GM23338 (cell line): ENCODE measurements at regions not wholly inside any gene's neighbourhood (a gene's known extent, or its start where the extent isn't known, plus 50 kb on each side); places are given as distances from the start of the nearest gene placed in this dataset.

Experiments used
- ATAC-seq: fragments of 200-7000 bp; cut with Tn5 transposase; 3 replicates; pipeline ENCODE4 v1.9.1; 2020
- DNase-seq: peaks from one replicate; pipeline ENCODE4 v3.0.0-alpha.2; 2015; ENCODE audit warnings: low spot score
- H2AFZ ChIP-seq: fragments of 200-600 bp; sonication (generic); 2 replicates; pipeline ENCODE4 v1.8.0; 2016; ENCODE audit warnings: antibody characterized with exemption, mild to moderate bottlenecking, moderate library complexity
- H3F3A ChIP-seq: fragments of 200-600 bp; sonication (generic); replicated peaks from 2 replicates; pipeline ENCODE4 v1.8.0; 2017; ENCODE audit warnings: antibody characterized with exemption, mixed run types, low read depth
- H3K27ac ChIP-seq: fragments of 200-600 bp; sonication (generic); 2 replicates; pipeline ENCODE4 v1.6.1; 2016; ENCODE audit warnings: low read depth
- H3K27me3 ChIP-seq: fragments of 200-600 bp; sonication (generic); 2 replicates; pipeline ENCODE4 v1.8.0; 2016; ENCODE audit warnings: mild to moderate bottlenecking, mixed run types, moderate library complexity; ENCODE audit not compliant: insufficient read depth
- H3K36me3 ChIP-seq: fragments of 200-600 bp; sonication (generic); 2 replicates; pipeline ENCODE4 v1.8.0; 2016; ENCODE audit warnings: mild to moderate bottlenecking; ENCODE audit not compliant: insufficient read depth
- H3K4me1 ChIP-seq: fragments of 200-600 bp; sonication (generic); 2 replicates; pipeline ENCODE4 v1.8.0; 2016; ENCODE audit warnings: mild to moderate bottlenecking, moderate library complexity; ENCODE audit not compliant: insufficient read depth
- H3K4me2 ChIP-seq: fragments of 200-600 bp; sonication (generic); 2 replicates; pipeline ENCODE4 v1.7.1; 2017; ENCODE audit warnings: mixed run types
- H3K4me3 ChIP-seq: fragments of 200-600 bp; sonication (generic); 2 replicates; pipeline ENCODE4 v1.6.1; 2016; ENCODE audit warnings: mixed run types
- H3K79me2 ChIP-seq: fragments of 200-600 bp; sonication (generic); replicated peaks from 2 replicates; pipeline ENCODE4 v1.8.0; 2017; ENCODE audit warnings: mild to moderate bottlenecking; ENCODE audit not compliant: insufficient read depth
- H3K9me2 ChIP-seq: fragments of 200-600 bp; sonication (generic); 2 replicates; pipeline ENCODE4 v1.8.0; 2017; ENCODE audit not compliant: insufficient read depth
- H4K20me1 ChIP-seq: fragments of 200-600 bp; sonication (generic); replicated peaks from 2 replicates; pipeline ENCODE4 v1.8.0; 2017; ENCODE audit warnings: mild to moderate bottlenecking; ENCODE audit not compliant: insufficient read depth
- H3K27ac Mint-ChIP-seq: 2 replicates; pipeline ENCODE4 v1.8.0; 2020; ENCODE audit warnings: inconsistent platforms, mild to moderate bottlenecking, moderate library complexity, mixed read lengths
- H3K27me3 Mint-ChIP-seq: 3 replicates; pipeline ENCODE4 v1.8.0; 2022; ENCODE audit warnings: low read depth, mild to moderate bottlenecking, moderate library complexity, mixed read lengths, inconsistent platforms; ENCODE audit not compliant: insufficient read depth, poor library complexity
- H3K36me3 Mint-ChIP-seq: 3 replicates; pipeline ENCODE4 v1.8.0; 2021; ENCODE audit warnings: low read depth, mild to moderate bottlenecking, inconsistent platforms, moderate library complexity, mixed read lengths
- H3K4me1 Mint-ChIP-seq: 3 replicates; pipeline ENCODE4 v1.8.0; 2020; ENCODE audit warnings: mild to moderate bottlenecking, inconsistent platforms, mixed read lengths
- H3K4me3 Mint-ChIP-seq: 3 replicates; pipeline ENCODE4 v1.8.0; 2021; ENCODE audit warnings: moderate library complexity, mild to moderate bottlenecking, inconsistent platforms, mixed read lengths
- H3K9me3 Mint-ChIP-seq: 3 replicates; pipeline ENCODE4 v1.8.0; 2020; ENCODE audit warnings: moderate library complexity, mild to moderate bottlenecking, inconsistent platforms, mixed read lengths
- CTCF ChIP-seq, 2 experiments: fragments of 200-600 bp in 1 of 2; sonication (generic) in 1 of 2; conservative IDR thresholded peaks; 2 replicates each; pipeline versions ENCODE4 v1.5.1 to v1.6.1; 2016 to 2017; ENCODE audit warnings: antibody characterized with exemption in 2 of 2, low read depth in 2 of 2, mild to moderate bottlenecking in 2 of 2, moderate library complexity in 1 of 2
- EZH2 ChIP-seq: fragments of 200-600 bp; sonication (generic); IDR thresholded peaks from one replicate; pipeline ENCODE4 v1.8.0; 2017; ENCODE audit warnings: antibody characterized with exemption, mild to moderate bottlenecking, low read depth; ENCODE audit not compliant: unreplicated experiment
- EZH2phosphoT487 ChIP-seq: fragments of 200-600 bp; sonication (generic); IDR thresholded peaks from one replicate; pipeline ENCODE4 v1.8.1; 2018; ENCODE audit warnings: antibody characterized with exemption; ENCODE audit not compliant: unreplicated experiment
- JUNB ChIP-seq: IDR thresholded peaks from one replicate; pipeline ENCODE4 v1.6.1; 2016; ENCODE audit warnings: antibody characterized with exemption; ENCODE audit not compliant: unreplicated experiment
- NANOG ChIP-seq: IDR thresholded peaks from 2 replicates; pipeline ENCODE4 v1.6.1; 2016; ENCODE audit warnings: antibody characterized with exemption, borderline replicate concordance
- POLR2AphosphoS5 ChIP-seq: IDR thresholded peaks from 2 replicates; pipeline ENCODE4 v1.6.1; 2016; ENCODE audit warnings: antibody characterized with exemption, low read depth
- REST ChIP-seq: IDR thresholded peaks from one replicate; pipeline ENCODE4 v1.6.1; 2018; ENCODE audit warnings: antibody characterized with exemption; ENCODE audit not compliant: unreplicated experiment
- ZNF114 ChIP-seq: fragments of 250-450 bp; sonication (Bioruptor Pico); IDR thresholded peaks from 2 replicates; pipeline ENCODE4 v1.5.0; 2020; ENCODE audit warnings: mild to moderate bottlenecking, moderate library complexity
- ZNF331 ChIP-seq: fragments of 250-450 bp; sonication (Bioruptor Pico); IDR thresholded peaks from 2 replicates; pipeline ENCODE4 v1.5.0; 2020; ENCODE audit warnings: low read depth, mild to moderate bottlenecking, moderate library complexity
- TF ChIP-seq, protein P1 (sequence below): IDR thresholded peaks from 2 replicates; pipeline ENCODE4 v1.6.1; 2016; ENCODE audit warnings: antibody characterized with exemption

DNA sequence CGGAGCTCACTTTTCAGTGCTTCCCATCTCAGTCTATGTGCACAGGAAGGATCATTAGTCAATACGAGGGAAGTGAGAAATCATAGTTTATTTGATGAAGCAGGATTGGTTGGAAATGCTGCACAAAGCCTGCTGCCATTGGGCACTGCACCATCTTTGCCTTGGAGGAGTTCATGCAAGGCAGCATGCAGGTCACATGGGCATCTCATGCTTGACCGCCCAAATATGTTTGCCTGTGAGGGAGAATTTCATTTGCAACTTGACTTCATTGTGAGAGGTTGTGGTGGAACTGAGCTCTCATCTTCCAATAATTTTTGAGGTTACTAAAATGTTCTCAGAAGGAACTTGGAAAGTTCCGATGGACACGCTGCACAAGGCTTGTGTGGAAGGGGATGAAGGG, 83.9 kb upstream of the SYNDIG1 start (continued):
- TF ChIP-seq REST, result no peak
- TF ChIP-seq ZNF114 (CRISPR knock-in tag), result no peak
- TF ChIP-seq, protein P1, sequence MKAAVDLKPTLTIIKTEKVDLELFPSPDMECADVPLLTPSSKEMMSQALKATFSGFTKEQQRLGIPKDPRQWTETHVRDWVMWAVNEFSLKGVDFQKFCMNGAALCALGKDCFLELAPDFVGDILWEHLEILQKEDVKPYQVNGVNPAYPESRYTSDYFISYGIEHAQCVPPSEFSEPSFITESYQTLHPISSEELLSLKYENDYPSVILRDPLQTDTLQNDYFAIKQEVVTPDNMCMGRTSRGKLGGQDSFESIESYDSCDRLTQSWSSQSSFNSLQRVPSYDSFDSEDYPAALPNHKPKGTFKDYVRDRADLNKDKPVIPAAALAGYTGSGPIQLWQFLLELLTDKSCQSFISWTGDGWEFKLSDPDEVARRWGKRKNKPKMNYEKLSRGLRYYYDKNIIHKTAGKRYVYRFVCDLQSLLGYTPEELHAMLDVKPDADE, result no peak
- no peak for TF ChIP-seq NANOG
- no peak for TF ChIP-seq EZH2
- no peak for TF ChIP-seq ZNF331 (CRISPR knock-in tag)
- TF ChIP-seq CTCF (conservative IDR thresholded peaks at IDR 0.05; ENCODE audit: low read depth in 2 of 2), result no peak
- no peak for TF ChIP-seq JUNB

GRCh38 chr20:24384865-24385264, 84.6 kb upstream of the SYNDIG1 start:
- H3K4me3 ChIP-seq, result no peak overlapping the region
- no peak overlapping the region for H2AFZ ChIP-seq
- H3K27ac ChIP-seq, result no peak overlapping the region
- peaks cover 7% of the 10 kb centered on the region for H3K27me3 Mint-ChIP-seq
- DNase-seq (no peak), ATAC-seq (no peak)
- no peaks in the 10 kb centered on the region for H3K79me2 ChIP-seq
- no peaks in the 10 kb centered on the region for H4K20me1 ChIP-seq
- H3K27ac Mint-ChIP-seq, result no peak overlapping the region
- H3F3A ChIP-seq, result no peaks in the 10 kb centered on the region
- no peak overlapping the region for H3K4me2 ChIP-seq
- H3K27me3 ChIP-seq, result no peaks in the 10 kb centered on the region
- H3K36me3 Mint-ChIP-seq, result no peaks in the 10 kb centered on the region
- no peaks in the 10 kb centered on the region for H3K36me3 ChIP-seq
- H3K9me3 Mint-ChIP-seq, result no peaks in the 10 kb centered on the region
- H3K9me2 ChIP-seq, result 0 out of 2 replicates have a peak, but pooled peaks cover 3% of the 10 kb centered on the region
- H3K4me3 Mint-ChIP-seq, result no peak overlapping the region
- H3K4me1 ChIP-seq, result no peaks in the 10 kb centered on the region
- H3K4me1 Mint-ChIP-seq, result peaks cover 14% of the 10 kb centered on the region
- TF ChIP-seq ZNF331 (CRISPR knock-in tag), result no peak
- TF ChIP-seq, protein P1, result no peak
- TF ChIP-seq EZH2phosphoT487, result no peak
- no peak for TF ChIP-seq POLR2AphosphoS5
- no peak for TF ChIP-seq CTCF (conservative IDR thresholded peaks at IDR 0.05; ENCODE audit: low read depth in 2 of 2)
- TF ChIP-seq NANOG, result no peak
